Heart left ventricle (tissue), 13 donors: ENCODE measurements at regions not wholly inside any gene's neighbourhood (a gene's known extent, or its start where the extent isn't known, plus 50 kb on each side); places are given as distances from the start of the nearest gene placed in this dataset.

ENCODE experiments used
- POLR2A ChIP-seq, 2 donors: fragments of 450-650 bp; IDR thresholded peaks; one replicate each; pipeline ENCODE4 v1.6.1; 2017; ENCODE audit warnings: antibody characterized with exemption in 2 of 2, mild to moderate bottlenecking in 2 of 2, moderate library complexity in 2 of 2
- TF ChIP-seq, protein P1 (sequence below), 12 donors: fragments of 200-600 bp; sonication (generic) in 4 of 12; IDR thresholded peaks; one replicate each; pipeline versions ENCODE4 v1.5.0 to v1.8.0; 2018 to 2022; ENCODE audit warnings: antibody characterized with exemption in 12 of 12, mild to moderate bottlenecking in 5 of 12
- donor health status: ischemic (EF 13 %, LVEDD 7.1; RV severe dilation, severe dysfunction).
- donor health status: DM: no; HTN: yes; CAD: no.
- donor health status: DM: no; HTN: no; CAD: no.
- donor health status: ischemic (EF 25% LVEDD 6.9; RV normal size, moderate dysfunction).
- donor health status: ischemic (EF 25% LVEDD 5.7; RV mildly dilated, moderate dysfunction).
- donor health status: ischemic (EF 35%, LVEDD 5.7; RV mildly dilated, moderate dysfunction).
- donor health status: nonischemic (EF 11% LVEDD 7.7; RV severe dilation, severe dysfunction).
- donor health status: DM: yes; HTN: yes; CAD: no.
- donor health status: PGD.
- donor health status: ischemic (EF 29% LVEDD 5.4; RV normal size, mild dysfunction).
- donor health status: nonischemic (EF 23%, LVEDD 6.1; RV moderate dilation, normal function).

DNA sequence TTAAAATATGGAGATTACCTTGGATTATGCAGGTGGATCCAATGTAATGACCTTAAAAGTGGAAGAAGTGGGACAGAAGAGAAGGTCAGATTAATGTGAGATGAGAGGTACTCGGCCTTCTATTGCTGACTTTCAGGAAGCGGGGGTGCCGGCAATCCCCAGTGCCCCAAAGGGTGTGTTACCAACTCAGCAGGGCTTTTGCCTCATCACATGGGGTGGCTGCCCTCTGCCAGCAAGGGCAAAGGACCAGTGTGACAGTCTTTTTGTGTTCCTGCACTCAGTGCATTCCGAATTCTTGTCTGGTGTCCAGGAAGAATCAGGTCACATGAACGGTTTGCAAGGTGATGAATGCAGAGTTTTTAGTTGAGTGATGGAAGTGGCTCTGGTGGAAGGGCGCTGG, 624.2 kb downstream of the COL12A1 start:
- TF ChIP-seq, protein P1, sequence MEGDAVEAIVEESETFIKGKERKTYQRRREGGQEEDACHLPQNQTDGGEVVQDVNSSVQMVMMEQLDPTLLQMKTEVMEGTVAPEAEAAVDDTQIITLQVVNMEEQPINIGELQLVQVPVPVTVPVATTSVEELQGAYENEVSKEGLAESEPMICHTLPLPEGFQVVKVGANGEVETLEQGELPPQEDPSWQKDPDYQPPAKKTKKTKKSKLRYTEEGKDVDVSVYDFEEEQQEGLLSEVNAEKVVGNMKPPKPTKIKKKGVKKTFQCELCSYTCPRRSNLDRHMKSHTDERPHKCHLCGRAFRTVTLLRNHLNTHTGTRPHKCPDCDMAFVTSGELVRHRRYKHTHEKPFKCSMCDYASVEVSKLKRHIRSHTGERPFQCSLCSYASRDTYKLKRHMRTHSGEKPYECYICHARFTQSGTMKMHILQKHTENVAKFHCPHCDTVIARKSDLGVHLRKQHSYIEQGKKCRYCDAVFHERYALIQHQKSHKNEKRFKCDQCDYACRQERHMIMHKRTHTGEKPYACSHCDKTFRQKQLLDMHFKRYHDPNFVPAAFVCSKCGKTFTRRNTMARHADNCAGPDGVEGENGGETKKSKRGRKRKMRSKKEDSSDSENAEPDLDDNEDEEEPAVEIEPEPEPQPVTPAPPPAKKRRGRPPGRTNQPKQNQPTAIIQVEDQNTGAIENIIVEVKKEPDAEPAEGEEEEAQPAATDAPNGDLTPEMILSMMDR (IDR thresholded peaks at IDR 0.05), result no peak
- no peak for TF ChIP-seq POLR2A (IDR thresholded peaks at IDR 0.05)
